ENCODE measurements at regions not wholly inside any gene's neighbourhood (a gene's known extent, or its start where the extent isn't known, plus 50 kb on each side); places are given as distances from the start of the nearest gene placed in this dataset.
"Not testable (repeated sequence)": the region's sequence is repeated elsewhere in the genome, so short reads cannot be mapped to it uniquely, and the experiment has no call there.

DNA sequence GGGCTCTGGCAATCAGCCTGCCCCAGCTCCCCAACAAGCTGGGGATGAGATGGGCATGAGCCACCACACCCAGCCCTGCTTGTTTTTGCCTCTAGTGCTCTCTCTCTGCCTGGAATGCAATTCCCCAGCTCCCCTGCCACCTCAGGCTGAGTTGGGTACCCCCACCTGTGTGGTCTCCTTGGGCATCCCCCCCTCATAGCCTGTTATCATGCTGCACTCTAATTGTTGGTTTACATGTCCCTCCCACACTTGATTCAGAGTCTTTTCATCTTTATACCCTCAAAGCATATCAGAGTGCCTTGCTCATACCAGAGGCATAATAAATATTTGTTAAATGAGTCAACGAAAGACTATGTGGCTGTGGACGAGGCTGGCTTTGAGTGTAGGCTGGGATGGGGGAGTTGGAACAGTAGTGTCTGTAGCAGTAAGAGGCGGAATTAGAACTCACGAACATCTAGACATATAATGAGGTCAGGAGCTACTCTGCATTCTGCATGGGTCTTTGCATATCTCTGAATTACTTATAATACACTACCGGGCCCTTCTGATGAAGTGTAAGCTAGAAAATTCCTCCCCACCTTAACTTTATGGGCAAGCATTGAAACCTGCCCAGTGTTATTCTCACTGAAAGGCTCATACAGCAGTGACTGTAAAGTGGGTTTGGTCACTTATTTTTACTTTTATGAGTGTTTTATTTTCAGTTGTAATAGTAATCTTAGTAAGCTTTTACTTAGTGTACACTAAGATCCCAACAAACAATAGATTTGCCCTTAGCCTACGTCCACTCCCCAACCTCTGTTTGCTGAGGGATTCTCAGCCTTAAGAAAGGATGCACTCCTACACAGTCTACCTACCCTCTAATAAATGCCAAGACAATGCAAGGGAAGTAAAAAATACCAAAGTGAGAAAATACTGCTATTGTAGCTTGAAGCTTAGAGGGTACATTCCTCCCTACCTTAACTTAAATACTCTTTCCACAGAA, 58.7 kb downstream of the EDN1 start:
- no peak for DNase-seq

DNA sequence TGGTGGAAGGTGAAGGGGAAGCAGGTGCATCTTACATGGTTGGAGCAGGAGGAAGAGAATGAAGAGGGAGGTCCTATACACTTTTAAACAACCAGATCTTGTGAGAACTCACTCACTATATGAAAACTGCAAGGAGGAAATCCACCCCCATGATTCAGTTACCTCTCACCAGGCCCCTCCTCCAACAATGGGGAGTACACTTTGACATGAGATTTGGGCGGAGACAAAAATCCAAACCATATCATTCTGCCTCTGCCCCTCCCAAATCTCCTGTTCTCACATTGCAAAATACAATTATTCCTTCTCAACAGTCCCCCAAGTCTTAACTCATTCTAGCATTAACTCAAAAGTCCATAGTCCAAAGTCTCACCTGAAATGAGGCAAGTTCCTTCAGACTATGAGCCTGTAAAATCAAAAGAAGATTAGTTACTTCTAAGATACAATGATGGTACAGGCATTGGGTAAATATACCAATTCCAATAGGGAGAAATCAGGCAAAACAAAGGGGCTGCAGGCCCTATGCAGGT, 60.5 kb downstream of the EDN1 start:
- no peak for DNase-seq

DNA sequence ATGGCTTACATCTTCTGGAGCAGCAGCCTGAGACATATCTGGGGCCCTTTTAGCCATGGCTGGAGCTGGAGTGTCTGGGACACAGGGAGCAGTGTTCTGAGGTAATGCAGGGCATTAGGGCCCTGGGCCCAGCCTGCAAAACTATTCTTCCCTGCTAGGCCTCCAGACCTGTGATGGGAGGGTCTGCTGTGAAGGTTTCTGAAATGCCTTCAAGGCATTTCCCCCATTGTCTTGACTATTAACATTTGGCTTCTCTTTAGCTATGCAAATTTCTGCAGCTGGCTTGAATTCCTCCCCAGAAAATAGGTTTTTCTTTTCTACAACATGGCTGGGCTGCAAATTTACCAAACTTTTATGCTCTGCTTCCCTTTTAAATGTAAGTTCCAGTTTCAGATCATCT, 61.5 kb downstream of the EDN1 start:
- DNase-seq: no peak

- DNase-seq: no peak
These were observed 63.6 kb downstream of the EDN1 start for GRCh38 chr6:12353731-12354130.

- DNase-seq: no peak
These were observed 64.3 kb downstream of the EDN1 start for GRCh38 chr6:12354499-12354898.

GRCh38 chr6:12355354-12355753, 65.2 kb downstream of the EDN1 start:
- no peak for DNase-seq

GRCh38 chr6:12356431-12356830, 66.3 kb downstream of the EDN1 start:
- DNase-seq: no peak

GRCh38 chr6:12356983-12357972, 67.1 kb downstream of the EDN1 start:
- peak; percentile 60 to 62 for DNase-seq

DNA sequence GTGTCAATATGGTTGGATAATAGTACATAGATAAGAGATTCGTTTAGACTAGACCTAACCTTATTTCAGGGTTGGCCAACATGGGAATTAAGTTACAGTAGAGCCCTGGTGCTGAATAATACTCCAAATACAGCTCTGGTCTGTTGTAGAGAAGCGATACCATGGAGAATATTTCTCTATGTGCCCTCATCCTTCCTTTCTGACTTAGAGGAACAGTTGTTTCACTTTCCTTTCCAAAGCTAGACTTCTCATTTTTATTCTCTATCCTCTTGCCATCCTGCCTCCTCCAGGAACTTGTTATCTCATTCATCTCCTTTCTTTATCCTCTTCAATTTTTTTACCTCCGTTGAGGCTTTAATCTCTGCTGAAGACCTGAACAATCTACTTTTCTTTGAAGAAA, 68.9 kb downstream of the EDN1 start:
- peak; percentile 61 to 66 for DNase-seq

DNA sequence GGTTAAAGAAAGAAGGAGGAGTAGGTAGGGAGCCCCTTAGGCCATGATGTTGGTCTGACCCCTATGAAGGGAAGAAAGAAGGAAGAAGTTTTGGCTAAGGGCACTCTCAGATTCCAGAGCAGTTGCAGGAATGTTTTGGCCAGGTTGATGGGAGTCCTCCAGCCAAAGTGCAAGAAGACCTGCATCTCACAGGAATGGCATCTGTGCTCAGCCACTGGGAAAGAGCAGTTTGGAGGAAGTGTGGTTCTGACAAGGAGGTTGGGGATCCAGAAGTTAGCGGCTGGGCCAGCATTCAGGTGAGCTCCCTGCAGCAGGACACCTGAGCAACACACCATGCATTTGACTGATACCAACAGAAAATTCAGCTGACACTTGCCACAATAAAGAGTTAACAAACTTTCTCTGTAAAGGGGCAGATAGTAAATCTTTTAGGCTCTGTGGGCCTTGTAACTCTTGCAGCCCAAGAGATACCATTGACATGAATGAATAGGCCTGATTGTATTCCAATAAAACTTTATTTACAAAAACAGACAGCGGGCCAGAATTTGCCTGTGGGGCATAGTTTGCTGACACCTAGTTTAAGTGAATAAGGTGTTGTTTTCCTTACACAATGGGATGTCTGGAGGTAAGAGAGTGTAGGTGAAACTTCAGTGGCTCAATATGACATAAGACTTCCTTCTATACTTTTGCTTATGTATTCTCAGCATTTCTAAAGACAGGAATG, 71.0 kb downstream of the EDN1 start:
- no peak for DNase-seq

GRCh38 chr6:12363277-12363650, 73.1 kb downstream of the EDN1 start:
- DNase-seq: not testable (repeated sequence)

- DNase-seq: peak; percentile 88 to 97
These were observed 73.7 kb downstream of the EDN1 start for GRCh38 chr6:12363651-12364381.

- no peak for DNase-seq
These were observed 74.5 kb downstream of the EDN1 start for GRCh38 chr6:12364621-12365020.

- no peak for DNase-seq
These were observed 76.6 kb downstream of the EDN1 start for GRCh38 chr6:12366731-12367130.

GRCh38 chr6:12367412-12367811, 77.3 kb downstream of the EDN1 start:
- no peak for DNase-seq

GRCh38 chr6:12369355-12369754, 79.2 kb downstream of the EDN1 start:
- DNase-seq: no peak

DNA sequence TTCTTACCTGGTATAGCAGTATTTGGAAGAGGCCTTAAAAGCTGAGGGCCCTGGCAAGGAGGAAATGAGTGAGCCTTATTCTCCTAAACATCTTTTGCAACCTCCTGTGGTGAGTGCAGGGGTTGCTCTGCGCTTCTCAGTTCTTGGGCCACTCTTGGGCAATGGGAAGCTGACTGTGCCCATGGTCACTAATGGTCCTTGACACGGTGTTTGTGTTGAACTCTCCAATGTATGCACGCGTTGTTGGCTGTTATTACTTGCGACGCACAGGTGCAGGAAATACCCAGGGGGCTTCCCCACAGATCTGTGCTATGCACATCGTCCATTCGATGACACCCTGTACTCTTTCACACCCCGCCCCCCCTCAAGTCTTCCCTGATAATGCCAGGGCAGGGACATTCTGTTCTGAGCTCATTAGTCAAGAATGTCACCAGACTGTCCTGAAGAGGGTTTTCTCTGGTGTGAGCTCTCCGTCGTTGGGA, 79.7 kb downstream of the EDN1 start:
- peak; percentile 79 to 82 for DNase-seq

- DNase-seq: no peak
These were observed 81.0 kb downstream of the EDN1 start for GRCh38 chr6:12371151-12371550.

DNA sequence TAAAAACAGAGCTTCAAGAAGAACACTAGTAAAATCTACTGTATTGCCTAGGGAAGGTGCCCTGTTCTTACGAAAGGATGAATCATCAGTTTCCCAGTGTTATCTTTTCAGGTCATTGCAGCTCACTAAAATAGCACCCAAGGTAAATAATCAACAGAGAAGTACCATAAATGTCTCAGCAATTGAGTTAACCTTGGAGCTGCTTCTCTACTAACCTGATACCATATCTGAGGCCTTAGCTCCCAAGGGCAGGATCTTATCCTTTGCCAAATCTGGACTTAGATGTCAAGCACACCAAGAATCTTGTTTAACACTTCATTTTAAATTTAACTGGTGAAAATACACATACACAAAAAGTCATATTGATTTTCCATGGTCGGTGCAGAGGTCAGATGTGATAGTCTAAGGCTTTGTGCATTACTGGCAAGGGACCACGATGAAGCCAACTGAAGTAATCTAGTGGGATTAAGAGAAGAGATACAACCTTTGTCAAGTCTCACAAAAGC, 81.5 kb downstream of the EDN1 start:
- DNase-seq: no peak

DNA sequence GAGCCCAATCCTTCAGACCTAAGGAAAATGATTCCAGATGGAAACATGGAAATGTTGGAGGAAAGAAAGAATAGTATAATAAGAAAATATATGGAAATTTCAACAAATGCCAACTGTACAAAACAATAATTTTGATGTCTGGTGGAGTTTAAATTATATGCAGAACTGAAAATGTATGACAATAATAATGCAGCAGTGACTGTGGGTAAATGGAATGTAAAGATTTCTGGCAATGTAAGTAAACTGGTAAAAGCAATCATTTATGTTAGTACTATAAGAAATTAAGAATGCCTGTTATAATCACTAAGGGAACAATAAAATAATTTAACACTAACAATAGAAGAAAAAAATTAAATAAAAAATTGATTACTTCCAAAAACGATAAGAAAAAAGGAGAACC, 89.0 kb downstream of the EDN1 start:
- DNase-seq: no peak

DNA sequence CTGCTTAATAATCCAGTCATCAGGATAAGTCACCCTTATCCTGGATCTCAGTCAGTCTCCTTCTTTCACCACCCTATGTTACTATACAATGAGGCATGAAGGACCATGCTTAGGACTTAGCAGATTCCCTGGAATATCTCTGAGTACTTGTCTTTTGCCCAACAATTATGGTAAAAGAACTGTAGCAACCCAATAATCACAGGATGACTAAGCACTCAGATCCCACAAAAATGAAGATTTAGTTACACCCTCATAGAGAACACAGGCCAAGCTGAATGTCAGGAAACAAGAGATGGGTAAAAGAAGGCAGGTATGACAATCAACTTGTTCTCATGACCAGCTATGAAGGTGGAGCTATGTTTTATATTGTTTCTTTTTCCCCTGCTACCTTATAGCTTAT, 91.4 kb downstream of the EDN1 start:
- DNase-seq: no peak
